HFF-Myc (cell line): ENCODE measurements at regions not wholly inside any gene's neighbourhood (a gene's known extent, or its start where the extent isn't known, plus 50 kb on each side); places are given as distances from the start of the nearest gene placed in this dataset.

Experiments
- DNase-seq: peaks from one replicate; pipeline ENCODE4 v3.0.0-alpha.2; 2011; ENCODE audit warnings: low read depth; ENCODE audit errors: extremely low read depth
- H3K4me3 ChIP-seq: replicated peaks from 2 replicates; pipeline ENCODE4 v1.5.1; 2011; ENCODE audit warnings: low read depth, mild to moderate bottlenecking, control low read depth, low read length
- TF ChIP-seq, protein P1 (sequence below): IDR thresholded peaks from 2 replicates; pipeline ENCODE4 v1.5.1; 2012; ENCODE audit warnings: mild to moderate bottlenecking, low read depth, low read length, control low read depth; ENCODE audit errors: missing control alignments

DNA sequence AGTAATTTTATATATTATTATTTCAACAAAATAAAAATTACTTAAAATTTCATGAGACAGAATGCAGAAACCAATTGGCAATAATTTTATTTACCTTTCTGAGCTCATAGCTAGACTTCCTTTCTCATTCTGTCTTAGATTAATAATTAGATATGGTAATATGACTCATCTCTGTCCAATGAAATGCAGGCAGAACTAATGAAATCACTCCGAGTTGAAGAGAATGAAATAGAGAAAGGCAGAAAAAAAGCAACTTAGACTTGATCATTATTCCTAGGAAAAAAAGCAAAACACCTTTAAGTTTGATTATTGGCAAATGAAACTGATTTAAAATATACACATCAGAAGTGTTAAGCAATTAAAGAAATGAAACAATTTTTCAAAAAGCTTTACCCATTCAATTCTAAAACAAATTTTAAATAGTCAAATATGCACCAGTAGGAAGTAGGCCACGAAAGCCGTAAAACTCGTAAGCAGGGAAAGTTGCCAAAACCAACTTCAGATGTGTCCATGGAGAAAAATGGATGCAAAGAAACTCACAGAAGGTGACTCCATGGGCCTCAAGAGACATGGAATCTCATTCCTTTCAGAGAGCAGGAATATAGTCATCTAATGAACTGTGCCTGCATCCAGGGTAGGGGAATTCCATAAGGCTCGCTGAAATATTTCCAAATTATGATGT, 293.8 kb upstream of the RGS17 start:
- no peak for DNase-seq
- TF ChIP-seq, protein P1, sequence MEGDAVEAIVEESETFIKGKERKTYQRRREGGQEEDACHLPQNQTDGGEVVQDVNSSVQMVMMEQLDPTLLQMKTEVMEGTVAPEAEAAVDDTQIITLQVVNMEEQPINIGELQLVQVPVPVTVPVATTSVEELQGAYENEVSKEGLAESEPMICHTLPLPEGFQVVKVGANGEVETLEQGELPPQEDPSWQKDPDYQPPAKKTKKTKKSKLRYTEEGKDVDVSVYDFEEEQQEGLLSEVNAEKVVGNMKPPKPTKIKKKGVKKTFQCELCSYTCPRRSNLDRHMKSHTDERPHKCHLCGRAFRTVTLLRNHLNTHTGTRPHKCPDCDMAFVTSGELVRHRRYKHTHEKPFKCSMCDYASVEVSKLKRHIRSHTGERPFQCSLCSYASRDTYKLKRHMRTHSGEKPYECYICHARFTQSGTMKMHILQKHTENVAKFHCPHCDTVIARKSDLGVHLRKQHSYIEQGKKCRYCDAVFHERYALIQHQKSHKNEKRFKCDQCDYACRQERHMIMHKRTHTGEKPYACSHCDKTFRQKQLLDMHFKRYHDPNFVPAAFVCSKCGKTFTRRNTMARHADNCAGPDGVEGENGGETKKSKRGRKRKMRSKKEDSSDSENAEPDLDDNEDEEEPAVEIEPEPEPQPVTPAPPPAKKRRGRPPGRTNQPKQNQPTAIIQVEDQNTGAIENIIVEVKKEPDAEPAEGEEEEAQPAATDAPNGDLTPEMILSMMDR, result no peak
- H3K4me3 ChIP-seq, result no peak overlapping the region

DNA sequence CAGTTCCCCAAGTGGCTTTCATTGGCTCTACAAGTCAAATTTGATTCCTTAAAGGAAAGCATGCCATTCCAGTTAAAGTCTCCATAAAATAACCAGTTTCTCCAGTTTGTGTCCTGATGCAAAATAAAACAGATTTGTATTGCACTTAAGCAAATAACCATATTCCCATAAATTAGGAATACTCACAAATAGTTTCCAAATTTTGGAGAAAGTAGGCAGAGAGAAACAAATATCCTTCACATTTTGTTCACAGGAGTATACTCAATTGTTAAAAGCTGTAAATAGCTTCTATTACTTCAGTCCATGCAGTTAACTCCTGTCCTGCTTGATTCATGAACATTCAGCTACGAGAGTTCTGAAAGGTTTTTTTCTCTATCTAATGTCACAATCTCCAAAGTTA, 281.4 kb upstream of the RGS17 start:
- TF ChIP-seq, protein P1, result no peak

DNA sequence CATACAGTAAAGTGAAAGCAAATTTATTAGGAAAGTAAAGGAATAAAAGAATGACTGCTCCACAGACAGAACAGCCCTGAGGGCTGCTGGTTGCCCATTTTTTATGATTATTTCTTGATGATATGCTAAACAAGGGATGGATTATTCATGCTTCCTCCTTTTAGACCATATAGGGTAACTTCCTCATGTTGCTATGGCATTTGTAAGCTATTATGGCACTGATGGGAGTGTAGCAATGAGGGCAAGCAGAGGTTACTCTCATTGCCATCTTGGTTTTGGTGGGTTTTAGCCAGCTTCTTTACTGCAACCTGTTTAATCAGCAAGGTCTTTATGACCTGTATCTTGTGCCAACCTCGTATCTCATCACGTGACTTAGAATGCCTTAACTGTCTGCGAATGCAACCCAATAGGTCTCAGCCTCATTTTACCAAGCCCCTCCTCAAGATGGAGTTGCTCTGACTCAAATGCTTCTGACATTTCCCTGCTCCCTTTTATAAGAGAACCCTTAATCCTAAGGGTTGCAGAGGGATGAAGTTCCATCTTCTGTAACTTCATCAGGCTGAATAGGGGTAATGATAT, 280.1 kb upstream of the RGS17 start:
- no peak for DNase-seq
- H3K4me3 ChIP-seq, result no peak overlapping the region
- TF ChIP-seq, protein P1, result no peak

More for the DNA sequence above, 281.4 kb upstream of the RGS17 start:
- no peak for DNase-seq
- H3K4me3 ChIP-seq, result no peak overlapping the region

DNA sequence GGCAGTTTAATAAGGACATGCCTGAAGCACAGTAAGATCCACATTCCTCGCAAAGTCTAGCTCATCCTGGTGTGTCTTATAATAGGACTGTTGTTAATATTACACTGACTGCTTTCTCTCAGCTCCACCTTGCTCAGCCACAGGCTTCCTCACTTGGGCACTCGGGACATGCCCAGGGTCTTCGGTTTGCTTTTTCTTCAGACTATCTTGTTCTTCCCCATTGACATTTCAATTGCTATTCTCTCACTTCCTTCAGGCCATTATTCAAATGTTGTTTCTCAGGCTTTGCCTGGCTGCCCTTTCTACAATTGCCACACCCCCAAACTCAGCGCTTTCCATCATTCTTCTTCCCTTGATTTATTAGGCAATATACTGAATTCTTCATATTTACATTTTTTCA, 274.8 kb upstream of the RGS17 start:
- DNase-seq, result no peak
- TF ChIP-seq, protein P1, result no peak
- no peak overlapping the region for H3K4me3 ChIP-seq

DNA sequence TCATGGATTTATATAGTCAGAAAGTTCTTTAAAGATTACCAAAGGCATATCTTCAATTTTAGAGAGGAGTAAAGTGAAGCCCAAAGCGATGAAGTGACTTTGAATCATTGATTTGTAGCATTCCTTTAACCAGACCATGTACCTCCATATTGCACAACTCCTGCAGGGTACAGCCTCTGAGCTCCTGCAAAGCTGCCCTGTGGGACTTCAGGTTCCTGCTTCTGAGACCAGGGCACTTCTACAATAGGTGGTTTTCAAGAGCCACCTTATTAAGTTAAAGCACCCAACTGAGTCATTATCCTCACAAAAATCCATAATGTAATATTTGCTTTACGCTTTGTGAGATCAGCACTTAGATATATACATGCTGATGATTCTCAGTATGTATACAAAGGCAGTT, 270.7 kb upstream of the RGS17 start:
- TF ChIP-seq, protein P1, result no peak
- no peak overlapping the region for H3K4me3 ChIP-seq
- no peak for DNase-seq

DNA sequence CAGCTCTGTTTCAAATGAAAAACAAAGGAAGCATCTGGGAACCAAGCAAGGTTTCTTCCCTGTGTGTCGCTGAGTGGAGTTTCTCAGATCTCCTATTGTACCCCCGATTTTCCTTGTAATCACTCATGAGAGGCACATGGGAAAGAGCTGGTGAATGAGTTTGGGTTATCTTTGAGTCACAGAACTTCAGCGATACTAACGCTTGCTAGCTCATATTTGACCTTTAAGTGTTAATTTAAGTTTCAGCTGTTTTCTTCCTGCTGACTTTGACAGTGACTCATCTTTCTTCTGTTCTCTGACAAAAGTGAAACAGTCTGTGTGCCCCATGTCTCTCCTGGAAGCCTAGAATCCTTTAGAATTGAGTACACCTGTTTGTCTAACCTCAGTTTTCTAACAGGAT, 261.1 kb upstream of the RGS17 start:
- TF ChIP-seq, protein P1, result no peak
- H3K4me3 ChIP-seq, result no peak overlapping the region
- no peak for DNase-seq
